GM12801 (cell line): ENCODE measurements at regions not wholly inside any gene's neighbourhood (a gene's known extent, or its start where the extent isn't known, plus 50 kb on each side); places are given as distances from the start of the nearest gene placed in this dataset.

ENCODE experiments used
- TF ChIP-seq, protein P1 (sequence below): IDR thresholded peaks from one replicate; pipeline ENCODE4 v1.5.1; 2011; ENCODE audit warnings: control low read depth; ENCODE audit not compliant: insufficient read length; ENCODE audit errors: extremely low read depth

DNA sequence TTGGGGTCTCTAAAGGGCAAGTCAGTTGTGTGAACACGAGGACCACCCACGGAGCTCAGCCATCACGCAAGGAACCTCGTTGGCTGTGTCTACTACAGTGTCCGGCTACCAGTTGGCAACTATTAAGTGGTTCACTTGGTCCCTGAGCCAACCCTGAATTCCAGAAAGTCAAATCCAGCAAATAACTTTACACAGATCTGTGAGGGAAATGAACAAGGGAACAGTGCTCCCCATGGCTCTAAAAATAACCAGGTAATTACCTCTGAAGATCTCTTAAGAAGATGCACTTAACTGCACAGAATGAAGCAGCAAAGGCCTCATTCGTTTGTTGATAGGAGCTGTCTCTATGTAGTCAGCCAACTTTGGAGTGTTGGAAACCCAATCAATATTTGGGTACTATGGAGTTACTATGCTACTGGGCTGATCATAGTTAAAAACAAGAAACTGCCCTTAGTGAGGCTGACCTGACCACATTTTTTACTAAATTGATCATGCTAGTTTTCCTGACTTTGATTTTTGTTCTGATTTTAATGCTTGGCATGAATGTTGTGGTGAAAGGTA is 219.1 kb upstream of the LRIG1 start:
- TF ChIP-seq, protein P1, sequence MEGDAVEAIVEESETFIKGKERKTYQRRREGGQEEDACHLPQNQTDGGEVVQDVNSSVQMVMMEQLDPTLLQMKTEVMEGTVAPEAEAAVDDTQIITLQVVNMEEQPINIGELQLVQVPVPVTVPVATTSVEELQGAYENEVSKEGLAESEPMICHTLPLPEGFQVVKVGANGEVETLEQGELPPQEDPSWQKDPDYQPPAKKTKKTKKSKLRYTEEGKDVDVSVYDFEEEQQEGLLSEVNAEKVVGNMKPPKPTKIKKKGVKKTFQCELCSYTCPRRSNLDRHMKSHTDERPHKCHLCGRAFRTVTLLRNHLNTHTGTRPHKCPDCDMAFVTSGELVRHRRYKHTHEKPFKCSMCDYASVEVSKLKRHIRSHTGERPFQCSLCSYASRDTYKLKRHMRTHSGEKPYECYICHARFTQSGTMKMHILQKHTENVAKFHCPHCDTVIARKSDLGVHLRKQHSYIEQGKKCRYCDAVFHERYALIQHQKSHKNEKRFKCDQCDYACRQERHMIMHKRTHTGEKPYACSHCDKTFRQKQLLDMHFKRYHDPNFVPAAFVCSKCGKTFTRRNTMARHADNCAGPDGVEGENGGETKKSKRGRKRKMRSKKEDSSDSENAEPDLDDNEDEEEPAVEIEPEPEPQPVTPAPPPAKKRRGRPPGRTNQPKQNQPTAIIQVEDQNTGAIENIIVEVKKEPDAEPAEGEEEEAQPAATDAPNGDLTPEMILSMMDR: no peak

DNA sequence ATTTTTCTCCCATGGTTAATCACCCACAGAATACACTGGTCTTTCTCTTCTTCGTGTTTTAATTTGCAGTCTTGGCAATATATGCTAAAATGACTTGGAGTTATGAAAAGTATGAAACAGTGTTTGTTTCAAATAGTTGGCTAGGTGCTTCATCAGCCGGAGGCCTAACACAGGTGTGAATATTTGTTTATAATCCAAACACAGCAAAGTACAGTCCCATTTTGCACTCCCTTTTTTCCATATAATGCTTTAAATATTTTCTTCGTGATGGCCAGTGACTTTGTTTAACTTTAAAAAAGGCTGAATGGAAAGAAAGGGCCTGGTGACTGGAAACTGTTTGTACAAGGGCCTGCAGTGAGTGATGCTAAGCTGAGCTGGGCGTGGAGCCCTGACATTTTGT is 219.7 kb upstream of the LRIG1 start:
- TF ChIP-seq, protein P1: no peak

DNA sequence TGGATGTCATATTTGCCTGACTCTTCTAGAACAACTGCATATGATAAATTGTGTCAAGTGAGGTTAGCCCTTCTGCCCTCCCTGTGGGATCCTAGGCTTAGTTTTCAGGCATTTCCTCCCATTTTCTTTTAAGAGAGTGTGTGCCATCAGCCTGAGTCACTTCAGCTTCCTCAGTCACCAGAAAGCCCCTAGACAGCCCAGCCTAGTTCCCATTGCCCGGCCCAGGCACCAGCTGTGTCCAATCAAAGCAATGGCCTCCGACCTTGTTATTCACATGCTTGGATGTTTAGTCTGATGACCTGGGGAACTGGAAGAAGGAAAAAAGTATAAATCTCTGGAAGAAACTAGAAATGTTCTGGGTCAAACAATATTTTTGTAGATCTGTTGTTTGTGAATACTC is 221.9 kb upstream of the LRIG1 start:
- TF ChIP-seq, protein P1: no peak

DNA sequence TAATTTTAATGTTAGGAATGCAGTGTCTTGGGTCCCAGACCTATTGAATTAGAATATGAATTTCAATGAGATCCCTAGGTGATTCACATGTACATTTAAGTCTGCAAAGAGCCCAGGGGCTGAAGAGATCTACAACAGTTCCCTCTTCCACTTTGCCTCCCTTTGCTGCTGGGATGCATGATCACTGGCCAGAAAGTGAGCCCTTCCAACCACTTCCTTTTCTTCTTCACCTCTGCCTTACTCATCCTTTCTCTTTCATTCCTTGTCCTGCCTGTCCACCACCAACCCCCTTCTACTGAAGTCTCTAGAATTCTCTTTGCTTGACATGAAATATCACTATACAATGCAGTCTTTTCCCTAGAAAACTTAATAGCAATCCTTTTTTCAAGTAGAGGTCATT is 222.4 kb upstream of the LRIG1 start:
- TF ChIP-seq, protein P1: no peak

DNA sequence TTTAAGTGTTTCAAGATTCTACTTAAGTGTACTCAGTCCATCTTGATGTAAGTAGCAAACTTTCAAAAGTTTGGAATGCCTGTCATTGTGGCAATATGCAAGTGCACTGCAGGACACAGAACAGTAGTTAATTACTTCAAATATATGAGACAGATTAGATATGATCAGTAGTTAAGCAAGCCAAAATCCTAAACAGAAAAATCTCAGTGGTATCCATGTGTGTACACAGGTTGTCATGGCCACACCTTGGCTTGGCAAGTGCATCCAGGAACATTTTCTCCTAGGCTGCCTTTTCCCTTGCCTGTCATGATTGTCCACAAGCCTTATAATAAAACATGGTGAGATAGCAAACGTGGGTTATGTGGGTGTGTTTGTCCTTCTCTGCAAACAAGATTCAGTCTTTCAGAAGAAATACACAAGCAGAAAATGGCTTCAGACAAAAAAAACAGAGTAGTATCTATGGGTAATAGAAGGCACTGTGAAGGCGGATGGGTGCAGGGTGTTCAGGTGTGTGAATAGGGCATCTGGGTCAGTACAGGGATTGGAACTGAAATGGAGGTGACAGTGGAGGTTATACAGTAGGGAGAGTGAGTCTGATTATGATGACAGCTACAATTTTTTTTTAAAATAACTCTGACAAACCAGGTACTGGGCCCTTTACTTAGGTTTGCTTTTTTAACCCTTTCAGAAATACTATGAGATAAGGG is 229.0 kb upstream of the LRIG1 start:
- TF ChIP-seq, protein P1: no peak

DNA sequence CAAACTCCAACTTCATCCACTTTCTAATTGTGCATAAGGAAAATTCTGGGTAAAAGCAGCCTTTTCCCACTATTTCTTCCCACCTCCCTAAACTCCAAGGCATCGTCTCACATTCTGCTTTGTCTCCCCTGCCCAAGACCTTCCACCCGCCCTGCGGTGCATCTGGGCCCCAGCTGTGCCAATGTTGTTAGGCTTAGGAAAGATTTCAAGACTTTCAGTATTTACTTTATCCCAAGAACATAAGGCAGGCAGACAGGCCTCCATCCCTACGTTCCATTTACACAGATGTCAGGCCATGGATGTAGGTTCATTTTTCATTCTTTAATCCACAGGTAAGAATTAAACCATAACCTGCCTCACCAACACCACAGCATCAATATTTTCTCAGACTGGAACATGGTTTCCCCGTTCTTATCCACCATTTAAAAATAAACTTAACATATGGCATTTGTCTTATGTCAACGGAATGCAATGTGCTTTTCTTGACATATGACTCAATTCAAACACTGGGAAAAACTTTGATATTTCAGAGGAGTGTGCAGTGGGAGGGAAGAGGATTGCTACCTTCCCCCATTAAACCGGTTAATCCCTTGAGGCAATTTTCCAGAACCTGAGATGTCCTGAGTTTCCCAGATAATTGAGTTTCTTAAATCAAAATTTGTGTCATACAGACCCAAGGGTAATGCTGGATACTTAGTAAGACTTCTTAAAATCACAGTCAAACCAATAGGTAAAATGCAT is 238.0 kb upstream of the LRIG1 start:
- TF ChIP-seq, protein P1: no peak

DNA sequence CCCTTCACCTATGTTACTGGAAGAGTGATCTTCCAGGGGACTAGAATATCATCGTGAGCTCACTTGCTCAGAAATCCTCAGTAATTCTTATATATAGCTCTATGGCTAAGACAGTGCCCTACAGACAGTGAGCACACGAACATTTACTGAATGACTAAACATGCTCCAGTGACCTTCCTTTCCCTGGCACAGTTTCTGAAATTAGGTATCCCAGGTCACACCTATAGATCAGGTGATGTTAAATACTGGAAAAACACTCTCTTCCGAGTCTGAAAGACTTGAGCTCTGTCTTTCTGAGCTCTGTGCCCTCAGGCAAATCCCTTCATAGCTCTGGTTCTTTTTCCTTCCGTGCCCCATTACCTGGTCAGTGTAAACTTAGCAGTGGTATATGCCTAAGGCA is 239.4 kb upstream of the LRIG1 start:
- TF ChIP-seq, protein P1: no peak
